ENCODE measurements at regions not wholly inside any gene's neighbourhood (a gene's known extent, or its start where the extent isn't known, plus 50 kb on each side); places are given as distances from the start of the nearest gene placed in this dataset.
"Not testable (repeated sequence)": the region's sequence is repeated elsewhere in the genome, so short reads cannot be mapped to it uniquely, and the experiment has no call there.

DNA sequence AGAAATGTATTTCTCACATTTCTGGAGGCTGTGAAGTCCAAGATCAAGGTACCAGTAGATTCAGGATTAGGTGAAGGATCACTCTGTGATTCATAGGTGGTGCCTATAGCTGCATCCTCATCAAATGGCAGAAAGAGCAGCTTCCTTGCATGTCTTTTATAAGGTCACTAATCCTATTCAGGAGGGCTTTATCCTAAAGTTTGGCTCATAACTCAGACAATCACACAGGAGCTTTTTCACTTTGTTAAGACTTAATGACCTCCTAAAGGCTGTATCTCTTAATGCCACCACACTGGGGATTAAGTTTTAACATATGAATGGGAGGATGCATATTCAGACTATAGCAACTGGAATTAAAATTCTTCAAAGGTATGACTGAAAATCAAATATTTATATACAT is 861.1 kb downstream of the DACH1 start:
- no peak for DNase-seq (ENCODE audit: low read depth, low spot score)

DNA sequence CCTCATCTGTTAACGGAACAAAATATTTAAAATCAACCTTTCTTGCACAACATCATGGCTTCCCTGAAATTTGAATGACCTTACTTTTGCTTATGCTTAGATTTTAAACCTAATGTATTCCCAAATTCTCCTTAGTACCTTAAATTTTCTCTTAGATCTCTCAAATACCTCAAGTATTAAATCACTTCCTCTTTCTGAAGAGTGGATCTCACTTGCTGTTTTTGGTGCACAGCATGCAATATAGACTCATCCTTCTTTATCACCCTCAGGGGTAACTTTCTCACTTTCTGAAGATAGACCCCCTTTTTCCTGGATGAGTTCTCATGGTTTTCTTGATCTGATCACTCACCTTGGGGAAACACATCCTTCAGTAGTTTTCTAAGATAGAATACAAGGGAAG is 871.7 kb downstream of the DACH1 start:
- DNase-seq (ENCODE audit: low read depth, low spot score), result no peak

DNA sequence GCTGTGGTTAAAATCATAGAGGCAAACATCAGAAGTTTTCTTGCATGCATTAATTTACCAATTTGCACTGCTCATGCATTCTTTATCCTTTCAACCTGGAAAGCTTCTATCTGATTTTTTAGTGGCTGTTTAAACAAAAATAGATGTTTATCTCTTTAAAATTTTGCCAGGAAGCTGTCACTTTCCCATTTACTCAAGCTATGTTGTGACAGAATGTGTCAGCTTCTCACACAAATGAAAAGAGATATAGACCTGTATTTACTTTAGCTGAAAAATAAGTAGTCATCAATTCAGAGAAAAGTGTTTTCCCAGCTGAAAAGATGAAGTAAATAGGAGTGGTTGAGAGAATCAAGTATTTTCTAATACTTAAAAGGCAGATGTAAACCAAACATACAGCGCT is 872.8 kb downstream of the DACH1 start:
- DNase-seq (ENCODE audit: low read depth, low spot score), result no peak

GRCh38 chr13:70987043-70987442 is 878.8 kb upstream of the KLHL1 start:
- DNase-seq (ENCODE audit: low read depth, low spot score), result no peak

DNA sequence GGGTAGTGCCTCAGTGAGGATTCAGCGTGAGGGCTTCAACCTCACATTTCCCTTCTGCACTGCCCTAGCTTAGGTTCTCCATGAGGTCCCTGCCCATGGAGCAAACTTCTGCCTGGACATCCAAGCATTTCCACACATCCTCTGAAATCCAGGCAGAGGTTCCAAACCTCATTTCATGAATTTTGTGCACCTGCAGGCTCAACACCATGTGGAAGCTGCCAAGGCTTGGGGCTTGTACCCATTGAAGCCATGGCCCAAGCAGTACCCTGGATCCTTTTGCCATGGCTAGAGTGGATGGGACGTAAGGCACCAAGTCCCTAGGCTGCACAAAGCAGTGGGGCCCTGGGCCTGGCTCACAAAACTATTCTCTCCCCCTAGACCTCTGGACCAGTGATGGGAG is 877.1 kb upstream of the KLHL1 start:
- no peak for DNase-seq (ENCODE audit: low read depth, low spot score)

- not testable (repeated sequence) for DNase-seq (ENCODE audit: low read depth, low spot score)
Measured at GRCh38 chr13:70981219-70981618, 873.0 kb upstream of the KLHL1 start.

DNA sequence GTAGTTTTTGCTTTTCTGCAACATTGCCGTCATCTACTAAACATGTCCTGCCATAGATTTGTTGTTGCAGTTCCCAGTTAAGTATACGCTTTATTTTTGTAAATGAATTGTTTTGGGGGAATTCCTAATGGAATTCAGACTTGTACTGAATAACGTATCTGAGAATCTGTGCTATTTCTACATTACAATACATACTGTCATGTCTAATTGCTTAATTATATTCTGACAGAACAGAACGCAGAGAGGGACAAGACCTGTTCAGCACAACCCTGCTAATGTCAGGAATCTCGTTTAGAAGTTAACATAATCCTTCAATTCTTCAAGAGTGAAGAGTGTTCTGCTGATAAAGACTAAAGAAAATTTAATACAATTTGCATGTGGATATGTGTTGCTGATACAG is 861.1 kb upstream of the KLHL1 start:
- no peak for DNase-seq (ENCODE audit: low read depth, low spot score)

GRCh38 chr13:70967564-70967963 is 859.3 kb upstream of the KLHL1 start:
- no peak for DNase-seq (ENCODE audit: low read depth, low spot score)

- DNase-seq (ENCODE audit: low read depth, low spot score), result no peak
Measured at GRCh38 chr13:70964874-70965273, 856.6 kb upstream of the KLHL1 start.

GRCh38 chr13:70964124-70964523 is 855.9 kb upstream of the KLHL1 start:
- DNase-seq (ENCODE audit: low read depth, low spot score), result no peak

- no peak for DNase-seq (ENCODE audit: low read depth, low spot score)
Measured at GRCh38 chr13:70960841-70961443, 852.7 kb upstream of the KLHL1 start.

- no peak for DNase-seq (ENCODE audit: low read depth, low spot score)
Measured at GRCh38 chr13:70959035-70959775, 851.0 kb upstream of the KLHL1 start.

DNA sequence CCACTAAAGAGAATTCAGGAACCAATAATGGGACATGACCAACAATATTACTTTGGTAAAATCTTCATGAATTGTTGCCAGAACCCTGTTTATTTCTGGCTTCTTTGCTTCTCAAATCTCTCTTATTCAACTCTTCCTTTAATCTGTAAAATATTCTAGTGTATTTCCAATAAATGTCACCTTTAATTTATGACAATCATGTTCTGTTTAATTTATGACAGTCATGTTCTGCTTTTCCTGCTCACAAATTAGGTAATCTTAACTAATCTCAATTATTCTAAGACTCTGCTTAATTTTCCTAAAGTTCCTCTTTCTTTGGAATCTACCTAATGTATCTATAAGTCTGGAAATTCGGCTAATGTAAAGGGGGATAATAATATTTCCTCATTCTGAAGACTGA is 847.6 kb upstream of the KLHL1 start:
- DNase-seq (ENCODE audit: low read depth, low spot score), result no peak

DNA sequence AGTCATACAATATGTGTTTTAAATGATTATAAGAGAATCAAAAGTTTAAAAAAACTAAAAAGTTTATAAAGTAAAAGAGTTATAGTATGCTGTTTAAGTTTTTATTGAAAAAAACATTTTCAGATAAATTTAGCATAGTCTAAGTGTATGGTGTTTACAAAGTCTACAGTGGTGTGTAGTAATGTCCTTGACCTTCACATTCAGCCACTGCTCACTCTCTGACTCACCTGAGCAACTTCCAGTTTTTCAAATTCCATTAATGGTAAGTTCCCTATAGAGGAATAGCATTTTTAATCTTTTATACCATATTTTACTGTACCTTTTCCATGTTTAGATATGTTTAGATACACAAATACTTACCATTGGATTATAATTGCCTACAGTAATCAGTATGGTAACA is 842.4 kb upstream of the KLHL1 start:
- no peak for DNase-seq (ENCODE audit: low read depth, low spot score)

GRCh38 chr13:70945506-70945905 is 837.3 kb upstream of the KLHL1 start:
- no peak for DNase-seq (ENCODE audit: low read depth, low spot score)

DNA sequence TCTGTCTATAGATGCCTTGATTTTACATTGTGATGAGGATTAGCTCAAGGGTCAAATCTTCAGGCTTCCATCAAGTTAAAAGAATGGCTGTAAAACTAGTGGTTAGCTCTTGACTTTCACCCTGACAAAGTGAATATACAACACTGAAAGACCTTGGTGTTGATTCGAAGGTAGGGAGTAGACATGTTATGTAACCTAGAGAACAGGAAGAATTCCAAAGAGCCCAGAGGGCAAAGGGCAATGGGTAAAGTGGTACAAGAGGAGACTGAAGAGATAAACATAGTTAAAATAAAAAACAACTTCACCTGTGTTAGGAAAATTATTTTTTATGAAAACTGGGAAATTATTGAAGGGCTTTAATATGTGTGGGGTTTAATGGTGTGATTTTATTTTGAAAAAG is 833.2 kb upstream of the KLHL1 start:
- DNase-seq (ENCODE audit: low read depth, low spot score), result no peak

GRCh38 chr13:70938462-70938861 is 830.2 kb upstream of the KLHL1 start:
- DNase-seq (ENCODE audit: low read depth, low spot score), result no peak

GRCh38 chr13:70932511-70932910 is 824.3 kb upstream of the KLHL1 start:
- DNase-seq (ENCODE audit: low read depth, low spot score), result no peak

DNA sequence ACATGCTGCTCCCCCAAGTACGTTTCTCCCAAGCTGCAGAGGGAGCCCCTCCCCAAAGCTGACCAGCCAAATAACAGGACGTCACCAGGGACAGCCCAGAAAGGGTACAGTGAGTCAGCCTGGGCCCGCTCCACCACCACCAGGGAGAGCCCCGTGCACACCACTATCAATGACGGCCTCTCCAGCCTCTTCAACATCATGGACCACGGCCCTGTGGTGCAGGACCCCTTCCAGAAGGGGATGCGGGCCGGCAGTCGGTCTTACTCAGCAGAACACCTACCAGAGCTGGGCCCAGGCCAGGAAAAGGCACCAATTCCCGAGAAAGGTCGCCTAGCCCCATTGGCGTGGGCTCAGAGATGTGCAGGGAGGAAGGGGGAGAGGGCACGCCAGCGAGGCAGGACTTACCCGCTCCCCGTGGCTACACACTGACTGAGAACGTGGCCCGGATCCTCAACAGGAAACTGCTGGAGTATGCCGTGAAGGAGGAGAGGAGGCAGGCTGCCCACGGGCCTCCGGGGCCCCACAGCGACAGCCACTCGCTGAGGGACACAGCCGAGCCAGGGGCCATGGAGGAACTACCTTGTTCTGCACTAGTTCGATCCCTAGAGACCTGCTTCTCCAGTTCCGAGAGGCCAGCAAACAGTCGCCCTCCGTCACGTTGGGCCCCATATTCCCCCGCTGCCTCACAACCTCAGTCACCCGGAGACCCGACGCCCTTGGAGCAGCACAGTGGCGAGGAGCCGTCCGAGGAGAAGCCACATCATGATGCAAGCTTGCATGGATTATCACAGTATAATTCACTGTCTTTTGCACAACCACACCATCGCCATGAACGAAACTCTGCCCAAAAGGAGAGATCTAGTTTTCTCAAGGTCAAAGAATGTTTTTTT is 815.9 kb upstream of the KLHL1 start:
- no peak for DNase-seq (ENCODE audit: low read depth, low spot score)

- DNase-seq (ENCODE audit: low read depth, low spot score), result no peak
Measured at GRCh38 chr13:70911286-70911685, 803.0 kb upstream of the KLHL1 start.

- no peak for DNase-seq (ENCODE audit: low read depth, low spot score)
Measured at GRCh38 chr13:70908795-70909194, 800.5 kb upstream of the KLHL1 start.

- no peak for DNase-seq (ENCODE audit: low read depth, low spot score)
Measured at GRCh38 chr13:70905035-70905434, 796.8 kb upstream of the KLHL1 start.

DNA sequence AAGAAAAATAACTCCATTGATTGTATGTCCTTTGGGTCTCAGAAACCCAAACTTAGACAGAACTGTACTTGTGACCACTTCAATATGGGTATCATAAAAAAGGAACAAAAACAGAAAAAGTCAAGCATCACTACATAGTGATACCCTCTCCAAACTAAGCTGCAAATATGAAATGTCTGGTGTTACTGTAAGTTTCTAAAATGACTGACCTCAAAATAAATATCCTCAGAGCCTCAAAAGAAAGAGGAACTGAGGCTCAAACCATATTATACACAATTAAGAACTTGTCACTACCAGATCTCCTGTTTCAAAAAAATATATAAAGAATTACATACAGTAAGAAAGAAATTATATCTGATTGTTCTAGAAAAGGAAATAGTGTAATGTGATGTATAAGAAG is 787.9 kb upstream of the KLHL1 start:
- no peak for DNase-seq (ENCODE audit: low read depth, low spot score)

All from iPS DF 19.7 (cell line).